AG08396 (cell line): ENCODE measurements at regions not wholly inside any gene's neighbourhood (a gene's known extent, or its start where the extent isn't known, plus 50 kb on each side); places are given as distances from the start of the nearest gene placed in this dataset.
"Not testable (repeated sequence)": the region's sequence is repeated elsewhere in the genome, so short reads cannot be mapped to it uniquely, and the experiment has no call there.

Experiments used
- DNase-seq: peaks from one replicate; pipeline ENCODE4 v3.0.0; 2012; ENCODE audit warnings: low spot score, mixed read lengths

- DNase-seq: no peak
Observed at GRCh38 chr4:59727745-59728144, 1472.4 kb upstream of the ADGRL3 start.

DNA sequence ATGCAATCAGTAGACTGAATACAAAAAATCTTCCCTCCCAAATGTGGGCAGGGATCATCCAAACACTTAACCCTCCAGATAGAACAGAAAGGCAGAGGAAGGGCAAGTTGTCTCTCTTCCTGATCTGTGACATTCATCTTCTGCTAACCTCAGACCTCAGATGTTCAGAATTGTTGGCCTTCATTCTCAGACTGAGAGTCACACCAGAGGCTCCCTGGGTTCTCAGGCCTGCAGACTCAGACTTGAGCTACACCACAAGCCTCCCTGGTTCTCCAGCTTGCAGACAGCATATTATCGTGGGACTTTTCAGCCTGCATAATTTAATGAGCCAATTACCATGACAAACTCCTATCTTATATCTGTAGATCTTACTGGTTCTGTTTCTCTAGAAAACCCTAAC is 1471.6 kb upstream of the ADGRL3 start:
- no peak for DNase-seq

- DNase-seq: no peak
Observed at GRCh38 chr4:59729321-59729720, 1470.8 kb upstream of the ADGRL3 start.

DNA sequence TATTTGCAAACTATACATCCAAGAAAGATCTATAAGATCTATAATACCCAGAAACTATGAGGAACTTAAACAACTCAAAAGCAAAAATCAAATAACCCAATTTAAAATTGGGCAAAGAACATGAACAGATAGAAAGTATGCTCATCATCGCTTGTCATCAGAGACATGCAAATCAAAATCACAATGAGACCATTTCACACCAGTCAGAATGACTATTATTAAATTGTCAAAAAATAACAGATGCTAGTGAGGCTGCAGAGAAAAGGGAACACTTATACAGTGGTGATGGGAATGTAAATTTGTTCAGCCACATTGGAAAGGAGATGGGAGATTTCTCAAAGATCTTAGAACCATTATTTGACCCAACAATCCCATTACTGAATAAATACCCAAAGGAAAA is 1451.7 kb upstream of the ADGRL3 start:
- no peak for DNase-seq

DNA sequence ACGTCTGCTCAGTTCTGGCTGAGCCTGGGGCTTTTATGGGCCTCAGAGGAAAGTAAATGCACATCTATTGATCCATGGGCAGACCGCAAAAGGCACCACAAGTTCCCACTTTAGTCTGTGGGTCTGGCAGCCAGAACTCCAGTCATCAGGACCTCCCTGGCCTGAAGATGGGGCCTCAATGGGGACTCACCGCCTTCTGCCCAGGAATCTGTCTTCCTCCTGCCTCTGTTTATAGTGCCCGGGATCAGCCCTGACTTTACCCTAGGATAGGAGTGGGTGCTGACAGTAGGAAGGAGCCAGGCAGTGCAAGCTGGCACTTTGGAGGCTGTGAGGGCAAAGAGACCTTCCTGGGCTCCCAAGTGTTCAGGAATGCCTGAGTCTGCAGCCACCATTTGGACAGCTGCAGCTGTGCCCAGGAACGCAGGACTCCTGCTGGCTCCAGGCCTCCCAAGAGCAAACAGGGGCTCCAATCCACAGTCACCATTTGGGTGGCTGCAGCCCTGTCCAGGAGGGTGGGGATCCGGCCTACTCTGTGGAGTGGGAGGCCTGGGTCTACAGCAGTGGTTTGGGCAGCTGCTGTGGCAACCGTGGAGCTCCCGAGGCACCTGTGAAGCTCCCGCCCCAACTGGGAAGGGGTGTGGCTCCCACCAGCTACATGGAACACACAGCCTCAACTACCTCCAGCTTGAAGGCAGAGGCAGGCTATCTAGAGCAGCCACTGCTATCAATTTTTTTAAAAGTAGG is 1440.9 kb upstream of the ADGRL3 start:
- DNase-seq: no peak

DNA sequence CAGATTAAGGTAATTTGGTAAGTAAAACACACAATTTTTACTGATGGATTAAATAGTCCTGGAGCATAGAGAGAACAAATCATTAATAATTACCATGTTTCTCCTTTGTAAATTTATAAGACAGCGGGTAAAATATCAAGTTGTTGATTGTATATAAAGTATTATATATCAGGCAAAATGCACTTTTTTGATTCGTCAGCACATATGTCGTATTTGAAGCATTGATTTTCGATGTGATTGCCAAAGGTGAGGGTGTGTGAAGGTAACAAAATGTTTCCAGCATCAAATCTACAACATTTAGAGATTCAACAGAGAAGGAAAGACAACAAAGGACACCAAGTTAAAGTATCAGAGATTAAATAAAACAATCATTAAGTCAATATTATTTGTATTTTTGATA is 1437.8 kb upstream of the ADGRL3 start:
- DNase-seq: no peak

DNA sequence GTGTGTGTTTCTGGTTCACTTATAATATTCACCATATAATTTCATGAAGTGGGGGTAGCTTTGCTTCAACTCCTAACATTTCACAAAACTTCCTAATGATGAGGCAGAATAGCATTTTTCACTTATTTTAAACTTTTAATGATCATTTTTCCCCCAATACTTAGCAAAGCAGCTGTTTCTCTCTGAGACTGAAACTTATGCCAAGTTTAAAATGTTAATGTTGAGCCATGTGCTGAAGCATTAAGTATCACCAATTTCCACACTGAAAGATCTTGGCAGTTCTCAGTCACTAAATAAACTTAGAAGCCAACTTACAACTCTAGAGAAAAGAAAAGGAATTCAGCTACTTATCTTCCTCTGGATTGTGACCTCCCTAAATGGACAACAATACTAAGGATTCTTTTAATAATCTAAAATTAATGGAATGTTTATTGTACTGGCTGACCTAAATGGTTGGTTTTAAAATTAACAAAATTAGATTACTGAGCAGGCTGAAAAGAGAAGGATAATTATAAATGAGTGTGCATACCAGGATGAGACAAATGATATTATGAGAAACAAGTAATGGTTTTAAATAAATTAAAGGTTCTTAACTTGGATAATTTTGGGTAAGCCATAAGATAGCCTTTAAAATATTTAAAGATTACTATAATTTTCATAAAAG is 1429.4 kb upstream of the ADGRL3 start:
- no peak for DNase-seq

- DNase-seq: no peak
Observed at GRCh38 chr4:59772641-59773139, 1427.4 kb upstream of the ADGRL3 start.

DNA sequence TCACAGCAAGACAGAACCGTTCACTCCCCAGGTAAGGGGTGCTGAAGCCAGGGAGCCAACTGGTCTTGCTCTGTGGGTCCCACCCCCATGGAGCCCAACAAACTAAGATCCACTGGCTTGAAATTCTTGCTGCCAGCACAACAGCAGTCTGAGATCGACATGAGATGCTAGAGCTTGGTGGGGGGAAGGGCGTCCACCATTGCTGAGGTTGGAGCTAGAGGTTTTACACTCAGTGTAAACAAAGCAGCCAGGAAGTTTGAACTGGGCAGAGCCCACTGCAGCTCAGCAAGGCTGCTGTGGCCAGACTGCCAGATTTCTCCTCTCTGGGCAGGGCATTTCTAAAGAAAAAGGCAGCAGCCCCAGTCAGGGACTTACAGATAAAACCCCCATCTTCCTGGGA is 1419.9 kb upstream of the ADGRL3 start:
- DNase-seq: not testable (repeated sequence)

DNA sequence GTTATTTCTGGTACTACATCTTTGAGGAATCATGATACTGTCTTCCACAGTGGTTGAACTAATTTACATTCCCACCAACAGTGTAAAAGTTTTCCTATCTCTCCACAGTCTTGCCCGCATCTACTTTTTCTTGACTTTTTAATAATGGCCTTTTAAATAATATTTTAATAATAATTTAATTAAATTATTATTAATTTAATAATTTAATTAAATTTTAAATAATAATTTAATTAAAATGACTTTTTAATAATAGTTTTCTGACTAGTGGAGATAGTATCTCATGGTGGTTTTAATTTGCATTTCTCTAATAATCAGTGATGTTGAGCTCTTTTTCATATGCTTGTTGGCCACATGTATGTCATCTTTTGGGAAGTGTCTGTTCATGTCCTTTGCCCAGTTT is 1395.0 kb upstream of the ADGRL3 start:
- no peak for DNase-seq

GRCh38 chr4:59814402-59815010 is 1385.6 kb upstream of the ADGRL3 start:
- no peak for DNase-seq

- no peak for DNase-seq
Observed at GRCh38 chr4:59818656-59819055, 1381.5 kb upstream of the ADGRL3 start.

DNA sequence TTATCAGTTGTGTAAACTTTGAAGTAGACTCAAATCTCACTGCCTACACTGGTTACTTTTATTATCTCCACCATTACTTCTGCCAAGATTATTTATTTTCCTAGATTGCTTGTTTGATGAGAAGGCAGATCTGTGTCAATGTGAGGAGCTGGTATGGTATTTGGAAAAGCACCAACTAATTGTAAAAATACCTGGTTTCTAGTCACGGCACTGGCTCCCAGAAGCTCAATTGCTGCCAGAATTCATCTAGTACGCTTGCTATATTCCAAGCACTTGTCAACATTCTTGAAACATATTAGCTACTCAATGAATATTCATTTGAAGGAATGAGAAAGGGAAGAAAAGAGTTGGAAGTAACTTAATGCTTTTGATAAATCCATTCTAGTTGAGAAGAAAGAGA is 1376.8 kb upstream of the ADGRL3 start:
- DNase-seq: no peak

GRCh38 chr4:59825104-59825503 is 1375.0 kb upstream of the ADGRL3 start:
- no peak for DNase-seq

DNA sequence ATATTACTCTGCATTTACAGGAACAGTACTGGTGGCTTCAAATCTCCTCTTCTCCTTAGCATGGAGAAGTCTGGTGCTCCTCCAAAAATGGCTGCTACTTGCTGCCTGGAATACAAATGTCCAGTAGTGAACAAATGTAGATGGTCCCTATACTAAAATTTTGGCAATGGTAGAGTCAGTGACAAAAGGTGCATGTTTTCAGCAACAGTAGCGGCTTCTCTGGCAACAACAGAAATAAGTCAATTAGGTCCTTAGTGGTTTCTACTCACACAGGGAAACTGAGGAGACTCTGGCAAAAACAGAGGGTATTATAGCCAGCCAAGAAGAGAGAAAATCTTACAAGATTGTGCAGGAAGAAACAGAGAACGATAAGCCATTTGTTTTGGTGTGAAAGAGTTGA is 1368.4 kb upstream of the ADGRL3 start:
- no peak for DNase-seq

DNA sequence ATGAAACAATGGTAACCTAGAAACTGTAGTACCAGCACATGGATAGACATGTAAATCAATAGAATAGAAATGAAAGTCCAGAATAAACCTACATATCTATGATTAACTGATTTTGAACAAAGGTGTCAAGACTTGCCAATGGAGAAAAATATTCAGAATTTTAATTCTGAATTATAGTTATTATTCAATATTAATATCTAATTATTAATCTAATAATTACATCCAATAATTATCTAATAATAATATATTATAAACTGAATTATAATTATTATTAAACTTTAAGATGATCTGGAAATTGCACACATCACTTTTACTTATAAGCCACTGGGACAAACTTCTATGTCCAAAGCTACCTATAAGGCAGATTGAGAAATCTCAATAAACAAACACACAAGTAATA is 1365.2 kb upstream of the ADGRL3 start:
- no peak for DNase-seq

DNA sequence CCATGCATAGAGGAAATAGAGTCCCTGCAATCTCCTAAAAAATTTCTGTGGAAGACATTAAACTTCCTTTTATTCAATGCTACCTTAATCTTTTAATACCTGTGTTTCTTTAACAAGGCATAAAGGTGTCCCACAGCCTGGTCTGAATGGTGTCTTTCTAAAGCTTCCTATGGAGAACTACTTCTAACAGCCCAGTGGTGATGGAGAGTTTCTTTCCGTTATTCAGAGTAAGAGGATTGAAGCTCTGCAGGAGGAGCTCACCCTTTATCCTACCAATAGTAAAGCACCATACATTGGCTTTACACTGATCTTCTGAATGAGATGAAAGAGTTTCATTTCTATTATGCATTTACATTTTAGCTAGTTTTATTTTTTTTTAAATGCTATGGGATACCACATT is 1362.4 kb upstream of the ADGRL3 start:
- no peak for DNase-seq

DNA sequence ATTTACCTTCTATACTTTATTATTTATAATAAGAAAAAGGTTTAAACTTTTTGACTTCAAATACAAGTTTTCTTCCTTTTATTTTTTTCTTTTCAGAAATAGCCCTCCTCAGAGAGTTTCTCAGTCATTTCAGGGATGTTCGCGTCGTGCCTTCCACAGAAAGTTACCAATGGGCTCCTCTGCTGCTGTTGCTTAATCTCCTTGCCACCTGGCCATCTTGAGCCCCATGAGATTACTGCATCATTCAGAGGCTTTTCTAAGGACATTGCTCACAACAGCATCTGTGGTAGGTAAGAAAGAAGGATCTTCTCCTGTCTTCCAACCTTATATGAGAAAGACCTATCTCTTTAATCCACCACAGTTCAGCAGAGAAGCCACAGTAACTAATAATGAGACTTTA is 1361.9 kb upstream of the ADGRL3 start:
- no peak for DNase-seq

DNA sequence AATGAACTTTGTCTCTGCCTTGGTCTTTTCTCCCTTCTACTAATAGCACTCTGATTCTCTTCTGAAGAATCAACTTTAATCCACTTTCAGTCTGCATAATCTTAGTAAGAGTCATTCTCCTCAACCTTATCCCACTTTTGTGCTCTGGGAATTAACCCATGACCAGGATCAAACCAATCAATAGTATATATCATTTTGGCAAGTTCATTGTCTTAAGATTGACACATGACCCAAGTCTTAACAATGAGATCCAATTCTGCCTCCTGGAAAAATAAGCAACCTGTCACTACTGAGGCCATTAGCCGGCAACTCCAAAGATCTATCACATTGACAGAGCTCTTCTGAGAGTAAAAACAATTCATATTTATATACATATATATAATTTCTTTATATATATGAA is 1358.4 kb upstream of the ADGRL3 start:
- no peak for DNase-seq

DNA sequence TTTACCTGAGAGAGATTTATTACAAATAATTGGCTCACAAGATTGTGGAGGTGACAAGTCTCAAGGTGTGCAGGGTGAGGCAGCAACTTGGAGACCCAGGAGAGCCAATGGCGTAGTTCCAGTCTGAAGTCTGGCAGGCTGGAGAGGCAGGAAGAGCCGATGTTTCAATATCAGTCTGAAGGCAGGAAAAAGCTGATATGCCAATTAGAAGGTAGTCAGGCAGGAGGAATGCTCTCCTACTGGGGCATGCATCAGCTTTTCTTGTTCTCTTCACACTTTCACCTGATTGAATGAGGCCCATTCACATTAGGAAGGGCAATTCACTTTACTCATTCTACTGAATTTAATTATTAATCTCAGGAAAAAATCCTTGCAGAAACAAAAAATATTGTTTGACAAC is 1351.7 kb upstream of the ADGRL3 start:
- no peak for DNase-seq

GRCh38 chr4:59855630-59856352 is 1344.3 kb upstream of the ADGRL3 start:
- DNase-seq: no peak

DNA sequence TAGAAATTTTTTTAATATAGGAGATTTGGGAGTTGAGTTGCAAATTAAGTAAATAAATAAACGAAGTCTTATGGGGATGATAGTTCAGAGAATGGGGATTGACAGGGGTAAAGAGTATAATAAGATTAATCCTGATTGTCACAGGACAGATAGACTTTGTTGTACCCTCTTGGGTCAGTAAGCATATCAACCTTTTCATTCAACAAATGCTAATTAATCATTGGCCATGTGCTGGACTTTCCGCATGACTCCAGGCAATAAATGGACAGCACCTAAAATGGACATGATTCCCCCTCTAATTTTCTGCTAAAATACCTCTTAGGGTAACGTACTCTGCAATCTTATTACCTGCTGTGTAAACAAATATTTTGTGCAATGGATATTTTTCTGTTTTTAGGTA is 1331.1 kb upstream of the ADGRL3 start:
- DNase-seq: no peak

DNA sequence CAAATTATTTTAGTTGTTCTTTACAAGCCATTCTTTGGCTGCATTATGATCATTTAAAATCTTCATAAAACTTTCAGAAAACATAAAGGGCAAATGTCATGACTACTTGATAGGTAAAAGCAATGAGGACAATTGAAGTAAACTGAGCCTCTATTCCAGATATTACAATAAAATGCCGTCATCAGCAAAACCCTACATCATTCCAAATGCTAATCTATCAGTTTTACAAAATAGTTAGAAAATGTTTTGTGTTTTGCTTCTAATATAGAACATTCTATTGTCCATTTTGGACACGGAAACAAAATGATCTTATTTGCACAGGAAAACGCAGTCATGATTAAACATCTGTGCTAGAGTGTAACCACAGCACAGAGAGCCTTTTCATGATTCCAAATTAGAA is 1330.6 kb upstream of the ADGRL3 start:
- no peak for DNase-seq
